Neural cell (in vitro differentiated cells): ENCODE measurements at regions not wholly inside any gene's neighbourhood (a gene's known extent, or its start where the extent isn't known, plus 50 kb on each side); places are given as distances from the start of the nearest gene placed in this dataset.

Experiments
- H2AFZ ChIP-seq: fragments of 200-600, 300-800 bp; sonication (generic), shearing (Covaris generic); 2 replicates; pipeline ENCODE4 v1.6.0; 2014; ENCODE audit warnings: low read depth, mild to moderate bottlenecking, antibody characterized with exemption, low read length, moderate library complexity
- H3F3A ChIP-seq: fragments of 200-600 bp; shearing (Covaris generic); 2 replicates; pipeline ENCODE4 v1.6.1; 2016; ENCODE audit warnings: mild to moderate bottlenecking, moderate library complexity, mixed read lengths, antibody characterized with exemption, low read length; ENCODE audit not compliant: insufficient read depth, poor library complexity, severe bottlenecking
- H3K27ac ChIP-seq: fragments of 200-600, 300-800 bp; sonication (generic), shearing (Covaris generic); 2 replicates; pipeline ENCODE4 v1.5.1; 2014; ENCODE audit warnings: mild to moderate bottlenecking, low read length, moderate library complexity
- H3K27me3 ChIP-seq: fragments of 300-800, 200-600 bp; sonication (generic), shearing (Covaris generic); 2 replicates; pipeline ENCODE4 v1.6.0; 2014; ENCODE audit warnings: mild to moderate bottlenecking, low read depth, low read length, moderate library complexity; ENCODE audit not compliant: insufficient read depth
- H3K36me3 ChIP-seq: fragments of 300-800, 200-600 bp; sonication (generic), shearing (Covaris generic); 2 replicates; pipeline ENCODE4 v1.5.1; 2014; ENCODE audit warnings: mild to moderate bottlenecking, antibody characterized with exemption, low read length, moderate library complexity; ENCODE audit not compliant: insufficient read depth
- H3K4me2 ChIP-seq: fragments of 300-800, 200-600 bp; sonication (generic), shearing (Covaris generic); 2 replicates; pipeline ENCODE4 v1.6.0; 2014; ENCODE audit warnings: mild to moderate bottlenecking, low read length
- H3K4me3 ChIP-seq: fragments of 300-800, 200-600 bp; sonication (generic), shearing (Covaris generic); 2 replicates; pipeline ENCODE4 v1.5.1; 2014; ENCODE audit warnings: mild to moderate bottlenecking, low read length, moderate library complexity
- H3K79me2 ChIP-seq: fragments of 200-600 bp; shearing (Covaris generic); replicated peaks from 2 replicates; pipeline ENCODE4 v1.6.0; 2014; ENCODE audit warnings: mild to moderate bottlenecking, low read length, moderate library complexity; ENCODE audit not compliant: insufficient read depth
- H3K9ac ChIP-seq: fragments of 300-800, 200-600 bp; sonication (generic), shearing (Covaris generic); 2 replicates; pipeline ENCODE4 v1.6.1; 2016; ENCODE audit warnings: mild to moderate bottlenecking, low read length, mixed read lengths
- H3K9me2 ChIP-seq: fragments of 200-600 bp; shearing (Covaris generic); 2 replicates; pipeline ENCODE4 v1.6.1; 2016; ENCODE audit warnings: mild to moderate bottlenecking, low read length, mixed read lengths; ENCODE audit not compliant: insufficient read depth
- H3K9me3 ChIP-seq: fragments of 200-600, 300-800 bp; sonication (generic), shearing (Covaris generic); 2 replicates; pipeline ENCODE4 v1.6.1; 2016; ENCODE audit warnings: mild to moderate bottlenecking, mixed run types, low read length, moderate library complexity, mixed read lengths
- H4K20me1 ChIP-seq: fragments of 200-600 bp; shearing (Covaris generic); 2 replicates; pipeline ENCODE4 v1.6.1; 2016; ENCODE audit warnings: mild to moderate bottlenecking, mixed run types; ENCODE audit not compliant: insufficient read depth
- EP300 ChIP-seq: fragments of 450-650 bp; conservative IDR thresholded peaks from 2 replicates; pipeline ENCODE4 v1.6.1; 2014; ENCODE audit warnings: antibody characterized with exemption, mild to moderate bottlenecking, moderate library complexity; ENCODE audit not compliant: poor library complexity, severe bottlenecking
- EZH2 ChIP-seq: fragments of 200-600, 300-800 bp; shearing (Covaris generic), sonication (generic); IDR thresholded peaks from 2 replicates; pipeline ENCODE4 v1.6.1; 2014; ENCODE audit warnings: antibody characterized with exemption, low read length, borderline replicate concordance, mild to moderate bottlenecking; ENCODE audit not compliant: insufficient read depth, poor library complexity, severe bottlenecking
- MXI1 ChIP-seq: fragments of 450-650 bp; conservative IDR thresholded peaks from 2 replicates; pipeline ENCODE4 v1.6.1; 2014; ENCODE audit warnings: antibody characterized with exemption, mild to moderate bottlenecking; ENCODE audit not compliant: poor library complexity, severe bottlenecking
- POLR2AphosphoS5 ChIP-seq: IDR thresholded peaks from 2 replicates; pipeline ENCODE4 v1.6.1; 2012
- RAD21 ChIP-seq: fragments of 450-650 bp; conservative IDR thresholded peaks from 2 replicates; pipeline ENCODE4 v1.6.1; 2014; ENCODE audit warnings: antibody characterized with exemption, mild to moderate bottlenecking, moderate library complexity
- REST ChIP-seq: IDR thresholded peaks from 2 replicates; pipeline ENCODE4 v1.6.1; 2012; ENCODE audit warnings: borderline replicate concordance
- SMC3 ChIP-seq: fragments of 450-650 bp; conservative IDR thresholded peaks from 2 replicates; pipeline ENCODE4 v1.6.1; 2014; ENCODE audit warnings: antibody characterized with exemption, mild to moderate bottlenecking, moderate library complexity; ENCODE audit not compliant: poor library complexity
- TAF1 ChIP-seq: IDR thresholded peaks from 2 replicates; pipeline ENCODE4 v1.6.1; 2012; ENCODE audit warnings: low read depth
- TF ChIP-seq, protein P1 (sequence below): fragments of 450-650 bp; IDR thresholded peaks from 2 replicates; pipeline ENCODE4 v1.5.1; 2014; ENCODE audit warnings: antibody characterized with exemption, mild to moderate bottlenecking, moderate library complexity; ENCODE audit not compliant: poor library complexity, severe bottlenecking

- H3K9me2 ChIP-seq = no peaks in the 10 kb centered on the region
- no peaks in the 10 kb centered on the region for H3K9me3 ChIP-seq
- H3F3A ChIP-seq = no peaks in the 10 kb centered on the region
- no peaks in the 10 kb centered on the region for H3K27me3 ChIP-seq
- H3K36me3 ChIP-seq = no peaks in the 10 kb centered on the region
- no peak overlapping the region for H3K9ac ChIP-seq
- no peaks in the 10 kb centered on the region for H3K79me2 ChIP-seq
- no peak for TF ChIP-seq RAD21
- no peak for TF ChIP-seq EP300
- TF ChIP-seq SMC3 = no peak
- TF ChIP-seq REST = no peak
- no peak for TF ChIP-seq MXI1
- TF ChIP-seq POLR2AphosphoS5 = no peak
- no peak for TF ChIP-seq EZH2
- no peak for TF ChIP-seq TAF1
- TF ChIP-seq, protein P1, sequence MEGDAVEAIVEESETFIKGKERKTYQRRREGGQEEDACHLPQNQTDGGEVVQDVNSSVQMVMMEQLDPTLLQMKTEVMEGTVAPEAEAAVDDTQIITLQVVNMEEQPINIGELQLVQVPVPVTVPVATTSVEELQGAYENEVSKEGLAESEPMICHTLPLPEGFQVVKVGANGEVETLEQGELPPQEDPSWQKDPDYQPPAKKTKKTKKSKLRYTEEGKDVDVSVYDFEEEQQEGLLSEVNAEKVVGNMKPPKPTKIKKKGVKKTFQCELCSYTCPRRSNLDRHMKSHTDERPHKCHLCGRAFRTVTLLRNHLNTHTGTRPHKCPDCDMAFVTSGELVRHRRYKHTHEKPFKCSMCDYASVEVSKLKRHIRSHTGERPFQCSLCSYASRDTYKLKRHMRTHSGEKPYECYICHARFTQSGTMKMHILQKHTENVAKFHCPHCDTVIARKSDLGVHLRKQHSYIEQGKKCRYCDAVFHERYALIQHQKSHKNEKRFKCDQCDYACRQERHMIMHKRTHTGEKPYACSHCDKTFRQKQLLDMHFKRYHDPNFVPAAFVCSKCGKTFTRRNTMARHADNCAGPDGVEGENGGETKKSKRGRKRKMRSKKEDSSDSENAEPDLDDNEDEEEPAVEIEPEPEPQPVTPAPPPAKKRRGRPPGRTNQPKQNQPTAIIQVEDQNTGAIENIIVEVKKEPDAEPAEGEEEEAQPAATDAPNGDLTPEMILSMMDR = no peak
- no peak overlapping the region for H3K27ac ChIP-seq
- H2AFZ ChIP-seq = no peak overlapping the region
- H3K4me3 ChIP-seq = no peak overlapping the region
- H4K20me1 ChIP-seq = no peaks in the 10 kb centered on the region
- no peak overlapping the region for H3K4me2 ChIP-seq
These were observed 59.9 kb upstream of the C11orf87 start for GRCh38 chr11:109362059-109362458.

DNA sequence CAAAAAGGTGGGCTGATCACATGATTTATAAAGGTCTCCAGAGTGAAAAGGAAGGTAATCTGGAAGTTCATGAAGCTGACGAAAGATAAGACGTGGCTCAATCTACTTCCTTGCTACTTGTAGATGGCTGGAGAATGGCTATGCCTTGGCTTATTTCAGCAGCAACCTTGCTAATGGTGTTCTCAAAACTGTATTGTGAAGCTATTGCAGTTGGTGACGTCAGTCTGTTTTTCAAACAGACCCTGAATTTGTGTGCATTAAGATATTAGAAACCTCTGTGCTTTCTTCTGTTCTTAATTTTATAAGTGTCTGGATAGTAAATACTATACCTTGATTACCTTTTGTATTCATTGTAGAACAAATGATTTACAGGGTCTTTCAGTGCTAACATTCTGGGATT, 58.3 kb upstream of the C11orf87 start:
- H3K9me3 ChIP-seq = no peaks in the 10 kb centered on the region
- no peaks in the 10 kb centered on the region for H4K20me1 ChIP-seq
- no peaks in the 10 kb centered on the region for H3F3A ChIP-seq
- H3K9me2 ChIP-seq = no peaks in the 10 kb centered on the region
- no peaks in the 10 kb centered on the region for H3K79me2 ChIP-seq
- TF ChIP-seq, protein P1 = no peak
- TF ChIP-seq RAD21 (no peak), TAF1 (no peak), EP300 (no peak), SMC3 (no peak), REST (no peak), EZH2 (no peak), MXI1 (no peak), POLR2AphosphoS5 (no peak)
- H3K4me2 ChIP-seq = no peak overlapping the region
- no peaks in the 10 kb centered on the region for H3K36me3 ChIP-seq
- no peaks in the 10 kb centered on the region for H3K27me3 ChIP-seq
- no peak overlapping the region for H2AFZ ChIP-seq
- no peak overlapping the region for H3K9ac ChIP-seq
- H3K4me3 ChIP-seq = no peak overlapping the region
- H3K27ac ChIP-seq = no peak overlapping the region
